MM.1S (cell line): ENCODE measurements at regions not wholly inside any gene's neighbourhood (a gene's known extent, or its start where the extent isn't known, plus 50 kb on each side); places are given as distances from the start of the nearest gene placed in this dataset.

Source experiments
- CTCF ChIP-seq: fragments of 300-600 bp; sonication (generic); IDR thresholded peaks from 2 replicates; pipeline ENCODE4 v1.5.1; 2016; ENCODE audit warnings: antibody characterized with exemption, low read length, mixed read lengths
- EZH2phosphoT487 ChIP-seq: fragments of 300-600 bp; sonication (generic); IDR thresholded peaks from 2 replicates; pipeline ENCODE4 v1.6.1; 2018; ENCODE audit warnings: antibody characterized with exemption, low read length

DNA sequence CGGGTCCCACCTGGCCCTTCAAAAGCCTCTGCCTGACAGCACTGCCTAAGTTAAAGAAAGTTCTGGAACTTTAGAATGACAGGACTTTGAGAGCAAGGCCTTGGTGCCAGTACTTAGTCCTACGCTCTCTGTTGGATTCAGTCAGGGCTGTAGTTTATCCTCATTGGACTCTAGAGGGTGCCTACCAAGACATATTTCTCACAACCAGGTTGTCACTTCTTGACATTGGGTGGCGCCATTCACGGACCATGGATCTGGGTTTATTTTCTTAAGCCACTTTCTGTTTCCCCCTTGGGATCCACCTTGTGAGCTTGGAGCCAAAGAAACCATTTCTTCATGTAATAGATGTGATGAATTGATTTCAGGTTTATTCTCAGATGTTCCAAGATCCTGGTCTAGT is 787.0 kb upstream of the TBX3 start:
- TF ChIP-seq CTCF (no peak), EZH2phosphoT487 (no peak)
